Suppressor macrophage (primary cell): ENCODE measurements at regions not wholly inside any gene's neighbourhood (a gene's known extent, or its start where the extent isn't known, plus 50 kb on each side); places are given as distances from the start of the nearest gene placed in this dataset.
"Not testable (repeated sequence)": the region's sequence is repeated elsewhere in the genome, so short reads cannot be mapped to it uniquely, and the experiment has no call there.

Source experiments
- DNase-seq, 4 experiments: peaks; one replicate each; pipeline ENCODE4 v3.0.0-alpha.2; 2020 to 2022

DNA sequence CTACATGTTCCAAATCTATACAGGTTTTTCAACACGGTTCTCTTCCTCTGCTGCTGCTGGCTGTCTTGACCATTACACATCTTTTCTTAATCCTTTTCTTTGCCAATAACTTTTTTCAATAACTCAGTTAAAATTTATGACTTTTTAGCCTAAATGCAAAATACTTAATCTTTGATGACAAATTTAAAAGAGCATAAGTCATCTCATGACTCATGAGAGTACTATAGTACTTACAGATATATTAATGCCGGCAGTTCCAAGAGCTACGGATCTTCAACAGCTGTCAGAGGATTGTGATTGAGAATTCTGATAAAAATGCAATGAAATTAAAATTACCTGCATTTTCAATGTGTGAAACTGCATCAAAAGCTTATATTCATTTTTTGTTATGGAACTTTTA is 105.5 kb downstream of the KPNA2 start:
- no peak for DNase-seq

- DNase-seq = no peak
Observed at GRCh38 chr17:68142595-68142994, 105.2 kb upstream of the AMZ2 start.

DNA sequence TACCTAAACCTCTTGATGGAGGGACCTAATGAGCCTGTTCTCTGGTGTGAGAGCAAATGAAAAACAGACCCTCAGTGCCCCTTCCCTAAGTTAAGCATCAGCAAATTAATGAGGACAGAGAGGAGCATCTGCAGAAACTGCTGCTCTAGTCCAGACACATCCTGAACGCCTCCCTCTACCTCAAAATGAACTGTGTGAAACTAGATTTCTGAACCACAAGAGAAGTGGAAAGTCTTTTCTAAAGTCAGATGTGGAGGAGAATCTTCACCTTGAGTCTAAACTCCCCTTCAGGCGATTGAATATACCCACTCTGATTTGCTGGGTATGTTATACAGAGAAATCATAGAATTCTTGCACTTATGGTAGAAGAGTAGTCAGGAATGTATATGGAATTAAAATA is 104.4 kb upstream of the AMZ2 start:
- no peak for DNase-seq

DNA sequence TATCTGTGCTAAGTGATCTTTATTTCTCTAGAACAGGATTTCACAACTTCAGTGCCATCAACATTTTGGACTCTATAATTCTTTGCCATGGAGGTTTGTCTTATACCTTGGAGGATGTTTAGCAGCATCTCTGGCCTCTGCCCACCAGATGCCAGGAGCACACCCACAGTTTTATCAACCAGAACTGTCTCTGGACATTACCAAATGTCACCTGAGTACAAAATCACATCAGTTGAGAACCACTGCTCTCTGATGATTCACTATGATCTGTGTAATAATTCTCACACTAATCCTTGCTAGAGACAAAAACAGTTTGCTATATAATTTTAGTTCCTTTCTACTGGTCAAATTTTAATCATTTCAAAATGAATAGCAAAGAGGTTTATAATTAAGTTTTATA is 102.8 kb upstream of the AMZ2 start:
- DNase-seq = no peak

DNA sequence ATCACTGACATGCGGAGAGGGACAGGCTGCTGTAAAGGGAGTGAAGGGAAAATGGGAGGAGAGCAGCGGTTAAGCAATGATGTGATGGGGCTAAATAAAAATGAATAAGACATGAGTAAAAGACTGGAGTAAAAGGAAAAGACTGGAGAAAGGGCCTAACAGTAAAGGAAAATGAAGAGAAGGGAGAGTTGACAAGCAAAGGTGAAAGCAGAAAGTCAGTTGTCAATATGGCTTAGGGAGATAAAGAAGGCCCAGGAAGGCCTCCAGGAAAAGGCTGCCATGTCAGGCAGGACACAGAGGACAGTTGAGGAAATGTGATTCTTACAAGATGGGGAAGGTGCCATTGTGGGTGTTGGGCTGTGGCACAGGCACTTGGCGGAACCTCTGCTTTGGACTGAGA is 98.9 kb upstream of the AMZ2 start:
- DNase-seq = no peak

GRCh38 chr17:68152161-68152571 is 95.7 kb upstream of the AMZ2 start:
- DNase-seq = no peak

DNA sequence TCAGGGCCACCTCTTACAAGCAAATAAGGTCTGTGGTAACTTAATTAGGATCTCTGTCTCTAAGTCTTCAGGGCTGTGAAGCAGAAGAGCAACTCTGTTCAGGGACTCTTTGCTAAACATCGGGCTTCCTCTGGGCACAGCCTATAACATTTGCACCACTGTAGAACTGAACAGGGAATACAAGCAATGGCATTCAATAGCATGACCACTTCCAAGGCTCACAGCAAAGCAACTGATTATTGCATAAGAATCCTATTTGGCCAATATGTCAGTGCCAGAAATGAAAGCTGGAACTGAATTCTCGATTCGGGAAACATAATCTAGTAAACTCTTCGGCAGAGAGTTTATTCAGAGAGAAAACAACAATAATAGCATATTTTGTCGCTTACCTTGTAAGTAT is 92.2 kb upstream of the AMZ2 start:
- DNase-seq = no peak

GRCh38 chr17:68161644-68162428 is 86.0 kb upstream of the AMZ2 start:
- no peak for DNase-seq

- DNase-seq = not testable (repeated sequence)
Observed at GRCh38 chr17:68168273-68169164, 79.3 kb upstream of the AMZ2 start.

GRCh38 chr17:68169165-68169821 is 78.5 kb upstream of the AMZ2 start:
- not testable (repeated sequence) for DNase-seq

DNA sequence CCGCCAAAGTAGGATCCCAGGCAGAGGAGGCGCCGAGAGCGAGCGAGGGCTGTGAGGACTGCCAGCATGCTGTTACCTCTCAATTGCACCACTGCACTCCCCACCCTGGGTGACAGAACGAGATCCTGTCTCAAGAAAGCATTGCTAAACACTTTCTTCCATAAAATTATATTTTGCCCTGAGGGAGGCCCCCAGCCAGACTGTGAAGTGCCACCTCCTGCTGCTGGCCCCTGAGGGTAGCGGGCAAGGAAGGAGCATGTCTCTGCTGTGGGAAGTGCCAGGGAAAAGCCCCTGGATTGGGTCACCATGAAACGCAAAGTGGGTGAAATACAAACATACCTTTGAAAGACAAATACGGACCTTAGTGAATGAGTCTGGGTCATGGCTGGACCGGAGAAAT is 78.0 kb upstream of the AMZ2 start:
- DNase-seq = no peak

GRCh38 chr17:68170246-68170645 is 77.6 kb upstream of the AMZ2 start:
- no peak for DNase-seq

DNA sequence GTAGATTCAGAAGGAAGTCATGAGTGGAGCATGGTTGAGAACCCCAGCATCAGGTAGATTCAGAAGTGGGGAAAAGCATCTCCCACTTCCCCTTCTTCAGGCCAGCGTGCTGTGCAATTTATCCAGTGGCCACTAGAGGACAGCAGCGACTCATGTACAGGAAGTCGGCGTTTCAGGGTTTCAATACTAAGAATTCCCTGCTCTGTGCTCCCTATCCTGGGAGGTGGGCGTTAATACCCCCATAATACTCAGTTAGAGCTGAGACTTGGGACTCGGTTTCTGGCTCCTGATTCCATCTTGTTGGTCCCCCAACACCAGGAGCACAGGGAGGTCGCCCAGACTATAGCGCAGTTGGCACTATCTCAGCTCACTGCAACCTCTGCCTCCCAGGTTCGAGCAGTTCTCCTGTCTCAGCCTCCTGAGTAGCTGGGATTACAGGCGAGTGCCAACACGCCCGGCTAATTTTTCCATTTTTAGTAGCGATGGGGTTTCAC is 75.3 kb upstream of the AMZ2 start:
- peak; percentile 78 to 86 (median 86) for DNase-seq

DNA sequence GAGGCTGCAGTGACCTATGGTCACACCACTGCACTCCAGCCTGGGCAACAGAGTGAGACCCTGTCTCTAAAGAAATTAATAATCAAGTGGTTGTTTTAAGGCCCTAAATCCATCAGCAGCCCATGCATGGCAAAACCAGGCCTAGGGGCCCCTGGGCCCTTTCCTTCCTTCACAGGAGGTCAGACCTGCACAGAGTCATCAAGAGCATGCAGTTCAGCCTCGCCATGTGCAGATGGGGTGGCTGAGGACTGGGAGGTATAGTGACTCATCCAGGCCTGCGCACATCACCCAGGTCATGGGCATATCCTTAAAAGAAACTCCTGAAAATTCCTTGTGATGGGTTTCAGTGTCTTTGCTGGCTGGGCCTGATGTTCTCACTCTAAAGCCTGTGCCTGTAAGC is 72.4 kb upstream of the AMZ2 start:
- DNase-seq = no peak

- DNase-seq = no peak
Observed at GRCh38 chr17:68175905-68176304, 71.9 kb upstream of the AMZ2 start.

- DNase-seq = peak; percentile 21 to 62 (median 56)
Observed at GRCh38 chr17:68176718-68177117, 71.1 kb upstream of the AMZ2 start.

DNA sequence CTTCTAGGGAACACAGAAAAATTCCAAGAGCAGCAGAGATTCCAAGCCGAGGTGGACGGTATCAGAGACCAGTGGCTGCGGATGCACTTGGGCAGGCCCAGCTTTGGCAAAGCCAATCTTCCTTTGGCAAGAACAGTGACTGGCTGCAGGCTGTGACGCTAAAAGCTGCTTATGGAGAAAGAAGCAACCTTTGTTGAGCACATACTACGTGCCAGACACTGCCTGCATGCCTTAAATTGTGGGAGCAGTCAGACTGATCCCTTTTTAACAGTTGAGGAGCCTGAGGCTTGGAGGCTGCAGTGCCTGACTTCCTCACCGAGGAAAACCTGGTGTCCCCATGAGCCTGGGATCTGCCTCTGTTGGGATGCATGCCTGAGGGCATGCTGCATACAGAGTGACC is 69.0 kb upstream of the AMZ2 start:
- no peak for DNase-seq

- DNase-seq = no peak
Observed at GRCh38 chr17:68179236-68179925, 68.5 kb upstream of the AMZ2 start.

DNA sequence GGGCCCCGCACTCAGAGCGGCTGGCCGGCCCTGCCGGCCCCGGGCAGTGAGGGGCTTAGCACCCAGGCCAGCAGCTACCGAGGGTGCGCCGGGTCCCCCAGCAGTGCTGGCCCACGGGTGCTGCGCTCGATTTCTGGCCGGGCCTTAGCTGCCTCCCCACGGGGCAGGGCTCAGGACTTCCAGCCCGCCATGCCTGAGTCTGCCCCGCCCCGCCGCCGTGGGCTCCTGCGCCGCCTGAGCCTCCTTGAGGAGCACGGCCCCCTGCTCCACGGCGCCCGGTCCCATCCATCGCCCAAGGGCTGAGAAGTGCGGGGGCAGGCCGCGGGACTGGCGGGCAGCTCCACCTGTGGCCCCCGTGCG is 67.9 kb upstream of the AMZ2 start:
- DNase-seq = no peak

DNA sequence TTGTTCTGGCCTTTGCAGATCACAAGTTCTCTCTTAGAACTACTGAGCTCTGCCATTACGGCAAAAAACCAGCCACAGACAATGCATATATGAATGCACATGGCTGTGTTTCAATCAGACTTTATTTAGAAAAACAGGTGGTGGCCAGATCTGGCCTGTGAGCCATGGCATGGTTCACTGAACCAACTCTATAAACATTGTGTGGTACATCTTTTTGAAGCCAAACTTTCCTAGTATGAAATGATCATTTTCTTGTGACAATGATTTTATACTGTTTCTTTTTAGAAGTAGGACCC is 65.9 kb upstream of the AMZ2 start:
- DNase-seq = no peak

GRCh38 chr17:68182940-68183551 is 64.8 kb upstream of the AMZ2 start:
- DNase-seq = no peak

- no peak for DNase-seq
Observed at GRCh38 chr17:68184141-68184571, 63.7 kb upstream of the AMZ2 start.
